ENCODE measurements at regions not wholly inside any gene's neighbourhood (a gene's known extent, or its start where the extent isn't known, plus 50 kb on each side); places are given as distances from the start of the nearest gene placed in this dataset.

- TF ChIP-seq, protein P1, sequence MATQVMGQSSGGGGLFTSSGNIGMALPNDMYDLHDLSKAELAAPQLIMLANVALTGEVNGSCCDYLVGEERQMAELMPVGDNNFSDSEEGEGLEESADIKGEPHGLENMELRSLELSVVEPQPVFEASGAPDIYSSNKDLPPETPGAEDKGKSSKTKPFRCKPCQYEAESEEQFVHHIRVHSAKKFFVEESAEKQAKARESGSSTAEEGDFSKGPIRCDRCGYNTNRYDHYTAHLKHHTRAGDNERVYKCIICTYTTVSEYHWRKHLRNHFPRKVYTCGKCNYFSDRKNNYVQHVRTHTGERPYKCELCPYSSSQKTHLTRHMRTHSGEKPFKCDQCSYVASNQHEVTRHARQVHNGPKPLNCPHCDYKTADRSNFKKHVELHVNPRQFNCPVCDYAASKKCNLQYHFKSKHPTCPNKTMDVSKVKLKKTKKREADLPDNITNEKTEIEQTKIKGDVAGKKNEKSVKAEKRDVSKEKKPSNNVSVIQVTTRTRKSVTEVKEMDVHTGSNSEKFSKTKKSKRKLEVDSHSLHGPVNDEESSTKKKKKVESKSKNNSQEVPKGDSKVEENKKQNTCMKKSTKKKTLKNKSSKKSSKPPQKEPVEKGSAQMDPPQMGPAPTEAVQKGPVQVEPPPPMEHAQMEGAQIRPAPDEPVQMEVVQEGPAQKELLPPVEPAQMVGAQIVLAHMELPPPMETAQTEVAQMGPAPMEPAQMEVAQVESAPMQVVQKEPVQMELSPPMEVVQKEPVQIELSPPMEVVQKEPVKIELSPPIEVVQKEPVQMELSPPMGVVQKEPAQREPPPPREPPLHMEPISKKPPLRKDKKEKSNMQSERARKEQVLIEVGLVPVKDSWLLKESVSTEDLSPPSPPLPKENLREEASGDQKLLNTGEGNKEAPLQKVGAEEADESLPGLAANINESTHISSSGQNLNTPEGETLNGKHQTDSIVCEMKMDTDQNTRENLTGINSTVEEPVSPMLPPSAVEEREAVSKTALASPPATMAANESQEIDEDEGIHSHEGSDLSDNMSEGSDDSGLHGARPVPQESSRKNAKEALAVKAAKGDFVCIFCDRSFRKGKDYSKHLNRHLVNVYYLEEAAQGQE (IDR thresholded peaks at IDR 0.05; ENCODE audit: low read depth) = no peak
- TF ChIP-seq CREB1 (IDR thresholded peaks at IDR 0.05; ENCODE audit: low read depth) (no peak), TAF1 (IDR thresholded peaks at IDR 0.05; ENCODE audit: low read depth) (no peak), CEBPB (IDR thresholded peaks at IDR 0.05) (no peak), EP300 (IDR thresholded peaks at IDR 0.05; ENCODE audit: borderline replicate concordance) (no peak), TCF12 (IDR thresholded peaks at IDR 0.05; ENCODE audit: low read depth) (no peak), FOXM1 (IDR thresholded peaks at IDR 0.05; ENCODE audit: borderline replicate concordance, low read depth) (no peak), RAD21 (IDR thresholded peaks at IDR 0.05; ENCODE audit: low read depth) (no peak)
- TF ChIP-seq, protein P2, sequence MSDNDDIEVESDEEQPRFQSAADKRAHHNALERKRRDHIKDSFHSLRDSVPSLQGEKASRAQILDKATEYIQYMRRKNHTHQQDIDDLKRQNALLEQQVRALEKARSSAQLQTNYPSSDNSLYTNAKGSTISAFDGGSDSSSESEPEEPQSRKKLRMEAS (IDR thresholded peaks at IDR 0.05) = no peak
Measured at GRCh38 chr7:149664666-149665065, 108.7 kb downstream of the ZNF467 start.

All from Ishikawa (cell line).